GM10266 (cell line): ENCODE measurements at regions not wholly inside any gene's neighbourhood (a gene's known extent, or its start where the extent isn't known, plus 50 kb on each side); places are given as distances from the start of the nearest gene placed in this dataset.

Source experiments
- DNase-seq: peaks from one replicate; pipeline ENCODE4 v3.0.0; 2012; ENCODE audit errors: extremely low spot score
- CTCF ChIP-seq: IDR thresholded peaks from 2 replicates; pipeline ENCODE4 v1.5.1; 2012; ENCODE audit warnings: mild to moderate bottlenecking, low read depth; ENCODE audit not compliant: control insufficient read depth, insufficient read depth; ENCODE audit errors: missing control alignments

- no peak for DNase-seq
- no peak for TF ChIP-seq CTCF
Observed at GRCh38 chr3:10713656-10714055, 102.4 kb upstream of the SLC6A11 start.

- TF ChIP-seq CTCF: no peak
- DNase-seq: no peak
Observed at GRCh38 chr3:10715886-10716285, 100.1 kb upstream of the SLC6A11 start.

- no peak for TF ChIP-seq CTCF
- no peak for DNase-seq
Observed at GRCh38 chr3:10716964-10717363, 99.1 kb upstream of the SLC6A11 start.

- TF ChIP-seq CTCF: no peak
- no peak for DNase-seq
Observed at GRCh38 chr3:10717756-10718155, 98.3 kb upstream of the SLC6A11 start.

GRCh38 chr3:10721101-10721500 is 94.9 kb upstream of the SLC6A11 start:
- DNase-seq: no peak
- no peak for TF ChIP-seq CTCF

- DNase-seq: no peak
- TF ChIP-seq CTCF: no peak
Observed at GRCh38 chr3:10722911-10723310, 93.1 kb upstream of the SLC6A11 start.

- TF ChIP-seq CTCF: no peak
- no peak for DNase-seq
Observed at GRCh38 chr3:10723991-10724390, 92.0 kb upstream of the SLC6A11 start.

GRCh38 chr3:10725067-10725466 is 91.0 kb upstream of the SLC6A11 start:
- DNase-seq: no peak
- TF ChIP-seq CTCF: no peak
